HEK293T (cell line): ENCODE measurements at regions not wholly inside any gene's neighbourhood (a gene's known extent, or its start where the extent isn't known, plus 50 kb on each side); places are given as distances from the start of the nearest gene placed in this dataset.

Source experiments
- BHLHE40 ChIP-seq: fragments of 450-650 bp; IDR thresholded peaks from 2 replicates; pipeline ENCODE4 v1.6.1; 2016; ENCODE audit warnings: mild to moderate bottlenecking, moderate library complexity, borderline replicate concordance
- CTBP1 ChIP-seq: fragments of 450-650 bp; IDR thresholded peaks from 2 replicates; pipeline ENCODE4 v1.6.1; 2016; ENCODE audit warnings: borderline replicate concordance
- ELF4 ChIP-seq: fragments of 450-650 bp; IDR thresholded peaks from 2 replicates; pipeline ENCODE4 v1.6.1; 2017; ENCODE audit warnings: antibody characterized with exemption
- FOXA1 ChIP-seq: fragments of 450-650 bp; IDR thresholded peaks from 2 replicates; pipeline ENCODE4 v1.6.1; 2016; ENCODE audit warnings: mild to moderate bottlenecking
- FOXK2 ChIP-seq: fragments of 450-650 bp; IDR thresholded peaks from 2 replicates; pipeline ENCODE4 v1.6.1; 2016; ENCODE audit warnings: mild to moderate bottlenecking
- NFRKB ChIP-seq: fragments of 450-650 bp; IDR thresholded peaks from 2 replicates; pipeline ENCODE4 v1.6.1; 2016; ENCODE audit warnings: mild to moderate bottlenecking, moderate library complexity
- SP1 ChIP-seq: fragments of 450-650 bp; IDR thresholded peaks from 2 replicates; pipeline ENCODE4 v1.6.1; 2017
- SUZ12 ChIP-seq: fragments of 450-650 bp; IDR thresholded peaks from 2 replicates; pipeline ENCODE4 v1.6.1; 2016; ENCODE audit warnings: mild to moderate bottlenecking
- TARDBP ChIP-seq: fragments of 450-650 bp; IDR thresholded peaks from 2 replicates; pipeline ENCODE4 v1.6.1; 2016
- ZNF384 ChIP-seq: fragments of 450-650 bp; IDR thresholded peaks from 2 replicates; pipeline ENCODE4 v1.6.1; 2016
- TF ChIP-seq, protein P1 (sequence below): fragments of 450-650 bp; IDR thresholded peaks from 2 replicates; pipeline ENCODE4 v1.6.1; 2016

DNA sequence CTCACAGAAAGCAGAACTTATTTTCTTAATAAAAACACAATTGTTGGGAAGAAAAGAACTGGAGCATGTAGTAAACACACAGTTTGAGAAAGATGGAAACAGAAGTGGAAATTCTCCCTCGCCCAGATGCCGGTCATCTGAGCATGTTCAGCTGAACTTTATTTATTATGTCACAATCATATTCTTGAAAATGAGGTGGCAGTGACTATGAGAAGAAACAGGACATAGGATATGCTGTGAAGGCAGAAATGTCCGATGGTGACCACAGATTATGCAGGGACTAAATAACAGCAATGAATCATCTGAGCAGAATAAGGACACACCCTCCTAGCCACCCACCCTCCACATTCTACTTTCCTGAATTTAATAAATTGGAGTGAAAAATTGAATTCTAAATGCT, 425.3 kb upstream of the NOX3 start:
- TF ChIP-seq FOXK2 (no peak), ZNF384 (no peak), ELF4 (no peak), CTBP1 (no peak), NFRKB (no peak), SP1 (no peak), SUZ12 (no peak), TARDBP (no peak), FOXA1 (no peak), BHLHE40 (no peak)
- TF ChIP-seq, protein P1, sequence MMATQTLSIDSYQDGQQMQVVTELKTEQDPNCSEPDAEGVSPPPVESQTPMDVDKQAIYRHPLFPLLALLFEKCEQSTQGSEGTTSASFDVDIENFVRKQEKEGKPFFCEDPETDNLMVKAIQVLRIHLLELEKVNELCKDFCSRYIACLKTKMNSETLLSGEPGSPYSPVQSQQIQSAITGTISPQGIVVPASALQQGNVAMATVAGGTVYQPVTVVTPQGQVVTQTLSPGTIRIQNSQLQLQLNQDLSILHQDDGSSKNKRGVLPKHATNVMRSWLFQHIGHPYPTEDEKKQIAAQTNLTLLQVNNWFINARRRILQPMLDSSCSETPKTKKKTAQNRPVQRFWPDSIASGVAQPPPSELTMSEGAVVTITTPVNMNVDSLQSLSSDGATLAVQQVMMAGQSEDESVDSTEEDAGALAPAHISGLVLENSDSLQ = no peak
